ENCODE measurements at regions not wholly inside any gene's neighbourhood (a gene's known extent, or its start where the extent isn't known, plus 50 kb on each side); places are given as distances from the start of the nearest gene placed in this dataset.
"Not testable (repeated sequence)": the region's sequence is repeated elsewhere in the genome, so short reads cannot be mapped to it uniquely, and the experiment has no call there.

GRCh38 chr17:83010206-83011200 is 68.9 kb upstream of the METRNL start:
- WGBS (ENCODE audit: insufficient coverage): 93% methylated on average over 39 of the region's 39 CpGs
- no peaks in the 10 kb centered on the region for H3K4me1 Mint-ChIP-seq

GRCh38 chr17:83011676-83012075 is 67.7 kb upstream of the METRNL start:
- H3K9me3 Mint-ChIP-seq; H3K27me3 Mint-ChIP-seq (ENCODE audit: low read depth in 2 of 2); H3K4me1 ChIP-seq (ENCODE audit: control insufficient read depth, insufficient read depth, low read length); DNase-seq; H3K4me3 ChIP-seq (ENCODE audit: low read length); H3K27me3 ChIP-seq (ENCODE audit: control insufficient read depth, insufficient read depth, low read length); H3K36me3 ChIP-seq (ENCODE audit: control insufficient read depth, insufficient read depth, low read length); H3K27ac Mint-ChIP-seq; H3K36me3 Mint-ChIP-seq; H3K9me3 ChIP-seq (ENCODE audit: control insufficient read depth, insufficient read depth, low read length); H3K4me1 Mint-ChIP-seq; H3K4me3 Mint-ChIP-seq; ATAC-seq; intact Hi-C loops (cut with micrococcal nuclease); H3K27ac ChIP-seq (ENCODE audit: low read length): not testable (repeated sequence)
- WGBS (ENCODE audit: insufficient coverage): 96% methylated on average over 16 of the region's 19 CpGs

More at GRCh38 chr17:83010206-83011200, 68.9 kb upstream of the METRNL start:
- Mint-ChIP-seq H3K36me3 (no peaks in the 10 kb centered on the region), H3K27ac (no peak overlapping the region), H3K27me3 (ENCODE audit: low read depth in 2 of 2) (no peaks in the 10 kb centered on the region), H3K4me3 (no peak overlapping the region), H3K9me3 (no peaks in the 10 kb centered on the region)
- no peak overlapping the region for H3K27ac ChIP-seq (ENCODE audit: low read length)
- DNase-seq (no peak), ATAC-seq (no peak)
- no peaks in the 10 kb centered on the region for H3K4me1 ChIP-seq (ENCODE audit: control insufficient read depth, insufficient read depth, low read length)
- H3K27me3 ChIP-seq (ENCODE audit: control insufficient read depth, insufficient read depth, low read length): no peaks in the 10 kb centered on the region
- no peaks in the 10 kb centered on the region for H3K36me3 ChIP-seq (ENCODE audit: control insufficient read depth, insufficient read depth, low read length)
- no peak overlapping the region for H3K4me3 ChIP-seq (ENCODE audit: low read length)
- no peaks in the 10 kb centered on the region for H3K9me3 ChIP-seq (ENCODE audit: control insufficient read depth, insufficient read depth, low read length)
- intact Hi-C loops (cut with micrococcal nuclease): no loop called here
- TF ChIP-seq CTCF (IDR thresholded peaks at IDR 0.05): no peak

GRCh38 chr17:83012200-83012785 is 67.1 kb upstream of the METRNL start:
- ATAC-seq (no peak), DNase-seq (no peak)
- no peak overlapping the region for H3K27ac ChIP-seq (ENCODE audit: low read length)
- no peaks in the 10 kb centered on the region for H3K27me3 Mint-ChIP-seq (ENCODE audit: low read depth in 2 of 2)
- no peaks in the 10 kb centered on the region for H3K4me1 Mint-ChIP-seq
- no peaks in the 10 kb centered on the region for H3K27me3 ChIP-seq (ENCODE audit: control insufficient read depth, insufficient read depth, low read length)
- H3K9me3 ChIP-seq (ENCODE audit: control insufficient read depth, insufficient read depth, low read length): no peaks in the 10 kb centered on the region
- H3K9me3 Mint-ChIP-seq: no peaks in the 10 kb centered on the region
- no peaks in the 10 kb centered on the region for H3K4me1 ChIP-seq (ENCODE audit: control insufficient read depth, insufficient read depth, low read length)
- H3K4me3 Mint-ChIP-seq: no peak overlapping the region
- intact Hi-C loops (cut with micrococcal nuclease): no loop called here
- H3K27ac Mint-ChIP-seq: no peak overlapping the region
- WGBS (ENCODE audit: insufficient coverage): 92% methylated on average over 20 of the region's 23 CpGs
- no peaks in the 10 kb centered on the region for H3K36me3 Mint-ChIP-seq
- no peak overlapping the region for H3K4me3 ChIP-seq (ENCODE audit: low read length)
- TF ChIP-seq CTCF (IDR thresholded peaks at IDR 0.05): no peak
- H3K36me3 ChIP-seq (ENCODE audit: control insufficient read depth, insufficient read depth, low read length): no peaks in the 10 kb centered on the region
